Activated CD8-positive, alpha-beta memory T cell treated with anti-CD3 and anti-CD28 coated beads, Interleukin-2, amount 50 U/mL, for 1 hour (primary cell): ENCODE measurements at regions not wholly inside any gene's neighbourhood (a gene's known extent, or its start where the extent isn't known, plus 50 kb on each side); places are given as distances from the start of the nearest gene placed in this dataset.

ENCODE experiments used
- DNase-seq: peaks from one replicate; pipeline ENCODE4 v3.0.0-alpha.2; 2020; ENCODE audit errors: extremely low read depth

DNA sequence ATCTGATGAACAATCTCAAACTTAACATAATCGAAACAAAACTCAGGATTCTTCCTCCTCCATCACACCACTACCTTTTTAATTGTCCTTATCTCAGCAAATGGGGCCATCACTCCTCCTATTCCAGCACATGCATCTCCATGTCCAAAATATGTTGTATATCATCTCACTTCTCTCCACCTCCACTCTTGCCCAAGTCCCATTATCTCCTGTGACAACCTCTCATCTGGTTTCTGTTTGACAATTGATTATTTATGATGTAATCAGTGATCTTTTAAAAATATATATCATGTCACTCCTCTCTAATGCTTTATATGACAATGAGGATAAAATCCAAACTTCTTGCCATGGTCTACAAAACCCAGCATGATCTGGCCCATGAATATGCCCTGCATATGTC is 200.8 kb upstream of the HMGA2 start:
- DNase-seq, result no peak

DNA sequence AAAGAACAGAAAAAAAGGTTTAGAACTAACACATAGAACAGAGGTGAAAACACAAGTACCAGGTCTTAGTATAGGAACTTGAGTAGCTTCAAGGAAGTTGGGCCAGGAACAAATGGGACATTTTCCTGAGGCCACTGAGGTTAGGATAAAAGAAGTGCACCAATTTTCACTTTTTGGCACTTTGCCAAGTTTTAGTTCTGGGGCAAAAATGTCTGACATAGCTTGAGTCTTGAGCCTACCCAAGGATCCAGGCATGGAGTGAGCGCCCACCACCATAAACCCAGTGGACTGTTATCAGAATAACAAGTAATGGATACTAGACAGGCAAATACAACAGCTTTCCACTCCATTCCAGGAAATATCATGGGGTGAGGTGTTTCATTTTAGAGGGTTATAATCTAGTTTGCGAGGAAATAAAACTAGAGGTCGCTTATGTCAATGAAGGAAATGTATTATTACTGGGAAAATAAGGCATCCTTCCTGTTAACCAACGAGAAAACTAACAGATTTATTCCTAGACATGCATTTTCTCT is 199.7 kb upstream of the HMGA2 start:
- no peak for DNase-seq

- DNase-seq, result no peak
Observed at GRCh38 chr12:65628061-65628460, 196.2 kb upstream of the HMGA2 start.

DNA sequence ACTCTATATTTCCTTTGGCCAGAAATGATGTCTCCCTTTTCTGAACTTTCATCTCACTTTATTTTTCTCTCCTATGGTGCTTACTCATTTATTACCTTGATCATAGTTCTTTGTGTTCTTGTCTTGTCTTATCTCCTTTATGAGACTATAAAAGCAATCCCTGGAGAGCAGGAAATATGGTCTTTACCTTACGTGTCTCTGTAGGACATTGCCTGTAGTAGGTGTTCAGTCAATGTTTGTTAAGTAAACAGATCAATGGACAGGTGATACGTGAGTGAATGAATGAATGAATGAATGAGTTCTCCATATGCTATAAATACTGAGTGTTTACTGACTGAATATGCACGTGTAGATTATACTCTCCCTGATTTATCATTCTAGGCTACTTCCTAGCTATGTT is 193.7 kb upstream of the HMGA2 start:
- no peak for DNase-seq

- DNase-seq, result no peak
Observed at GRCh38 chr12:65631621-65632111, 192.6 kb upstream of the HMGA2 start.

DNA sequence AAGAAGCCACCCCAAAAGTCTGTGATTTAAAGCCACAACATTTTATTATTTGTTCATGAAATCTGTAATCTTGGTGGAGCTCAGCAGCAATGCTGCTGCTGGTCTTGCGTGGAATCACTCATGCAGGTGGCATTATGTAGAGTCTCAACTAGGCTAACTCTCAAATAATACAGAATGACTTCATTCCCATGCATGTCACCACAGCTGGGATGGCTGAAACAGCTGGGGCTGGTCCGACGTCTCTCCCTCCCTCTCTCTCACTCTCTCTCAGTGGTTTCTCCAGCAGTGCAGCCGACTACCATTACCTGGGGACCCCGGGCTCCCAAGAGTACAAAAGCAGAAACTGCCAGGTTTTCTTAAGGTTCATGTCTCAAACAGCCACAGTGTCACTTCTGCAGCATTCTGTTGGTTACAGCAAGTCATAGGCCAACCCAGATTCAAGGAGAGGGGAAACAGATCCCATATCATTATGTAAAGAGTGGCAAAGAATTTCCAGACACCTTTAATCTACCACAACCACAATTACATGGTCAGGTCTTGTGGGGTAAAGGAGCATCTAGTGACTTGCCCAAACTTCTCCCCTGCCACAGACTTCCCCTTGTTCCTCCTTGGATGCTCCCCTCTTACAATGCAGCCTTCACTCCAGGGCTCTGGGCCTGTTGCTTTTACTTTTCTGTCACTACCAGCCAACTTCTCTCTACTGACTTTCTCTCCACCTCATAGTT is 192.0 kb upstream of the HMGA2 start:
- no peak for DNase-seq

DNA sequence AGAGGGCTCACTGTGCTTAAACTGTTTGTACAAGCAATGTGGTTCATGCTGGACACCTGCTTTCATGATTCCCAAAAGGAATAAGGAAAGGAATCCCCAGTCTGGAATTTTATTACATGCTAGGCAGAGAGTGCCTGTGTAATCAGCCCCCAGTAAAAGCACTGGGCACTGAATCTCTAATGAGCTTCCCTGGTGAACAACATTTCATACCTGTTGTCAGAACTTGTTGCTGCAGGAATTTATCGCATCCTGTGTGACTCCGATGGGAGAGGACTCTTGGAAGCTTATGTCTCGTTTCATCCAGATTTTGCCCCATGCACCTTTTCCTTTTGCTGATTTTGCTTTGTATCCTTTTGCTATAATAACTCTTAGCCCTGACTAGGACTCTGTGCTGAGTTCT is 190.2 kb upstream of the HMGA2 start:
- DNase-seq, result no peak

GRCh38 chr12:65634626-65635331 is 189.5 kb upstream of the HMGA2 start:
- DNase-seq, result no peak

DNA sequence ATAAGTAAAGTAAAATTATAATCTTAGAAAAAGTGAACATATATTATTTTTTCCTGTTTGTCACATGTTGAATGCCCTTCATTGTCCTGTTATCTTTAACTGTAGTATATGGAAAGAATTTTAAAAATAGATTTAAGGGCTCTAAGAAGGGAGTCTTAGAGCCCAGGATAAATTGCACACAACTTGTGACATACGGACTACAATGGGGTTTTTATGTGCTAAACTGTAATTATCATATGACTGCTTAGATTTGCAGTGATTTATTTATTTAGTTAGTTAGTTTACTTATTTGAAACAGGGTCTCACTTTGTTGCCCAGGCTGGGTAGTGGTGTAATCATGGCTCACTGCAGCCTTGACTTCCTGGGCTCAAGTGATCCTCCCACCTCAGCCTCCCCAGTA is 187.8 kb upstream of the HMGA2 start:
- DNase-seq, result no peak

- DNase-seq, result no peak
Observed at GRCh38 chr12:65637150-65637549, 187.1 kb upstream of the HMGA2 start.

DNA sequence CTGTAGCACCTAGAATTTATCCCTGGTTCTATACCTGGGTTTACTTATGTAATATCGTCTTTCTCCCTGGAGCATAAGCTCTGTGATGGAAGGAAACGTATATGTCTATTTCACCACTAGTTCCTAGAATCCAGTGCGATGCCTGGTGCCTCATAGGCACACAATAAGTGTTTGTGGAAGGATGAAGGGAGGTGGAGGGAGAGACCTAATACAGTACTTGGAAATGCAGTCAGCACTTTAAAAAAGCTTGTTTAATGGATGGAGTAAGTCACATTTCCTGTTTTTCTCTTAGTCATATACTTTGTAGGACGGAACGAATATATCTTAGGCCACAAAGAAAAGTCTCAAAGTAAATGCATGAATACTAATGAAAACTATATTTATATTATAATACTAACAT is 186.5 kb upstream of the HMGA2 start:
- DNase-seq, result no peak

DNA sequence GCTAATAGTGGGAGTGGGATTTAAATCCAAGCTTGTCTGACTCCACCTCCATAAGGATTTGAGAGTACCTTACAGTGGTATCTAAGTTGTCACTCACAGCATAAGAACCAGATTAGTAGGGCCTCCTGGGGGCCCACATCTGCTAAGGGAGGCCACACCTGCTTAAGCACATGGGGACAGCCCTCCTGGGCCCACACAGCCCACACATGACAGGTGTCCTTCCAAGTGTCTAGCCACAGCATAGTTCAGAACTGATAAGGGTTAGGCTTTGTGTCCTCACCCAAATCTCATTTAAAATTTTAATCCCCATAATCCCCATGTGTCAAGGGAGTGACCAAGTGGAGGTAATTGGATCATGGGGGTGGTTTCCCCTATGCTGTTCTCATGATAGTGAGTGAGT is 186.0 kb upstream of the HMGA2 start:
- no peak for DNase-seq

GRCh38 chr12:65640489-65640901 is 183.8 kb upstream of the HMGA2 start:
- no peak for DNase-seq

GRCh38 chr12:65642061-65642661 is 182.1 kb upstream of the HMGA2 start:
- DNase-seq, result no peak

DNA sequence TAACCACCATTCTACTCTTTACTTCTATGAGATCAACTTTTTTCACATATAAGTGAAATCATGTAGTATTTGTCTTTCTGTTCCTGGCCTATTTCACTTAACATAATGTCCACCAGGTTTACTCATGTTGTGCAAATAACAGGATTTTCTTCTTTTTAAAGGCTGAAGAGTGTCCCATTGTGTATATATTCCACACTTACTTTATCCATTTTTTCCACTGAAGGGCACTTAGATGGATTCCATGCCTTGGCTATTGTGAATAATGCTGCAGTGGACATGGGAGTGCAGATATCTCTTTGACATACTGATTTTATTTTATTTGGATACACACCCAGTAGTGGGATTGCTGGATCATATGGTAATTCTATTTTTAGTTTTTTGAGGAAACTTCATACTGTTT is 181.1 kb upstream of the HMGA2 start:
- DNase-seq, result no peak

DNA sequence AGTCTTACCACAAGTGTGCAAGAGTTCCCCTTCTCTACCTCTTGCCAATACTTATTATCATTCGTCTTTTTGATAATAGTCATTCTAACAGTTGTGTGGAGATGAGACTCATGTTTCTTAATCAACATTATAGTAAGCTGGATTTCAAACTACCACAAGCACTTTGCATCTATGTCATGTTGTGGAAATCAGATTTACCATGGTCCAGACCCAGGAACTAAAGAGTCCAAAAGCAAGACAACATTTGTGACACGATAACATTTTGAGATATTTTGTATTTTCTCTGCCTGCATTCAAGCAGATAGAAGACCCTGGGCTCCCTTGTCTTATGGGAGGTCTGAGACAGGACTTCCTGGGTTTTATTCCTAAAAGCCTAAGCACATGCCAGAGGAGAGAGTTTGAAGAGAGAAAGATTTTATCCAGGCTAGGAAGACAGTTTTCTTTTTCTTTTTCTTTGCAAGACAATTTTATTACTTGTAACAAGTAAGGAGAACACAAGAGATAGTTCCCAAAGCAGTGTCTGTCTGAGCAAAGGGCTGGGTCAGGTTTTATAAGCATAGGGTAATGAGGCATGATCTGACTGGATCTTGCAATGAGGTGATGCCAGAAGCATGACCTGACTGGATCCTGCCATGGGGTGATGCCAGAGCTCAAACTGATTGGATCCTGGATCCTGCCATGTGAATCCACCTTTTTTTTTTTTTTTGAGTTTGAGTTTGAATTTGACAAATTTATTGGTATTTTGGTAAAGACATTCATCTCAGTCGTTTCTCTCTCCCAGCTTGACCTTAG is 180.5 kb upstream of the HMGA2 start:
- no peak for DNase-seq

DNA sequence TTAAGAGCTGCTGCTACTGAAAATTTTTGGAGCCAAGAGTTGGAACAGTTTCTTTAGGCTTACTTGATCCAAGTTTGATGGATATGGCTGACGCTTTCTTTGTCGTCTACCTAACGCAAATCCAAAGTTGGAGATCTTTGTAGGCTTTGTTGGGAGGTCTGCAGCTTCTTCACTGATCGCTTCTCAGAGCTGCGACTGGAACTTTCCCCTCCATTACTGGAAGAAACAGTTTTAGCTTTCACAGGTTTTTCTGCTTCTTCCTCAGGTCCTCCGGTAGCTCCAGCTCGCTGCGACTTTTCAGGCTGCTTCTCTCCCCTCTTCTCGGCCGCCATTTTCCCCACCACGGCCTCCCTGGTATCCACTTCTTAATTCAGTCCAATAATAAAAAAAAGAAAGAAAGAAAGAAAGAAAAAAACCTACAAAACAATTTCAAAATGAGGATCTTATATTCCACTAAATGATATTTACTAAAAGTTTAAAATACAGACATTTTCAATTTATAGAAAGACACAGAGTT is 178.1 kb upstream of the HMGA2 start:
- DNase-seq, result no peak

DNA sequence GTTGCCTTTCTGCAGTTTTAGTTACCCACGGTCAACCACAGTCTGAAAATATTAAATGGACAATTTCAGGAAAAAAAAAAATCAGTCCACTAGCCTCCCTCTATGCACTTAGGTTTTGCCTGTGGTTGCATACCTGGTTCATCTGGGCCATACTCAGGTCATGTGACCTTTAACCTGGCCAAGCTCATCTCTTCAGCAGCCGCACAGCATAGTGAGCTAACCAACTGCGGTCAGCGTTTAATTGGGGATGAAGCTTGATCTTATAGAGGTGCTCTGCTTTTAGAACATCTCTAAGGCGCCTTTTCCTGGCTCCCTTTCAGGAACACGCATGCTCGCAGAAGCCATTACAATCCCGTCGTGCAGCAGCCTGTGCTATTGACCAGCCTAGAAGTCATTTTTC is 177.2 kb upstream of the HMGA2 start:
- DNase-seq, result no peak

GRCh38 chr12:65648461-65648860 is 175.8 kb upstream of the HMGA2 start:
- DNase-seq, result no peak

- no peak for DNase-seq
Observed at GRCh38 chr12:65649126-65649525, 175.2 kb upstream of the HMGA2 start.

DNA sequence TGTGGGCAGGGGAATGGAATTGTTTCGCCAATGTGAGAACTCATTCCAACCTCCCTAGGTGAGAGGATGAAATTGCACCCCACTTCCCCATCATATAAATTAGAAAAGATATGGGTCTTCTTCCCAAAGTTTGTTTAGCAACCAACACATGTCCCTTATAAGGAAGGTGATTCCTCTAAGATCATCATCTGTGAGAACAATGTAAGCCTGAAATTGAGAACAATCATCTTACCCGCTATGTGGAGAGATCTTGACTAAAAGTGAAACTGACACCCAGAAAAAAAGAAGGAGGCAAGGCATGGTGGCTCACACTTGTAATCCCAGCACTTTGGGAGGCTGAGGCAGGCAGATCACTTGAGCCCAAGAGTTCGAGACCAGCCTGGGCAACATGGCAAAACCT is 173.2 kb upstream of the HMGA2 start:
- no peak for DNase-seq

DNA sequence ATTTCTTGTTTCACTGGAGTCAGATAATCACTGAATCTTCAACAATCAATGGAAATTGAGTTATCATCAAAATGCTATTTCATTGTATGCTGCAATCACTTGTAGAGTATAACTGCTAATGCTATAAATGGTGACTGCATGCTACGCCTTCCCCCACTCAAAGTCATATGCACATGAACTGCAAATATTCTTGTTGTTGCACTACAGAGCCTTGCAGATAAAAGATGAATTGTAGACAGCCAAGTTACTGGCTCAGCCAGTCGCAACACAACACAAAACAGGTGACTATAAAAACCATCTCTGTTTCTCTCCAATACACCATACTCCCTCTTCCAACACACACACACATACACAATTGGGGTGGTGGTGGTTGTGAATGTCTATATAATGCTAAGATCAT is 171.0 kb upstream of the HMGA2 start:
- DNase-seq, result no peak
